Neural progenitor cell (in vitro differentiated cells): ENCODE measurements at regions not wholly inside any gene's neighbourhood (a gene's known extent, or its start where the extent isn't known, plus 50 kb on each side); places are given as distances from the start of the nearest gene placed in this dataset.

ENCODE experiments used
- DNase-seq: peaks from one replicate; pipeline ENCODE4 v3.0.0-alpha.2; 2016; ENCODE audit warnings: low spot score
- H2AFZ ChIP-seq: fragments of 200-600 bp; sonication (generic); replicated peaks from 2 replicates; pipeline ENCODE4 v1.6.1; 2016; ENCODE audit warnings: antibody characterized with exemption
- H3F3A ChIP-seq: fragments of 200-600 bp; sonication (generic); 2 replicates; pipeline ENCODE4 v1.6.1; 2016; ENCODE audit warnings: antibody characterized with exemption, low read depth
- H3K27ac ChIP-seq: fragments of 200-600 bp; sonication (generic); 2 replicates; pipeline ENCODE4 v1.5.1; 2016; ENCODE audit warnings: mild to moderate bottlenecking
- H3K27me3 ChIP-seq: fragments of 200-600 bp; sonication (generic); 2 replicates; pipeline ENCODE4 v1.6.1; 2016; ENCODE audit warnings: mild to moderate bottlenecking, moderate library complexity
- H3K36me3 ChIP-seq: fragments of 200-600 bp; sonication (generic); 2 replicates; pipeline ENCODE4 v1.5.1; 2016
- H3K4me1 ChIP-seq: fragments of 200-600 bp; sonication (generic); 2 replicates; pipeline ENCODE4 v1.6.1; 2016; ENCODE audit warnings: mixed run types
- H3K4me2 ChIP-seq: fragments of 200-600 bp; sonication (generic); 2 replicates; pipeline ENCODE4 v1.6.1; 2016
- H3K4me3 ChIP-seq: fragments of 200-600 bp; sonication (generic); 2 replicates; pipeline ENCODE4 v1.5.1; 2016
- H3K79me2 ChIP-seq: fragments of 200-600 bp; sonication (generic); 2 replicates; pipeline ENCODE4 v1.6.1; 2016; ENCODE audit warnings: low read depth
- H3K9ac ChIP-seq: fragments of 200-600 bp; sonication (generic); 2 replicates; pipeline ENCODE4 v1.6.1; 2016
- H3K9me3 ChIP-seq: fragments of 200-600 bp; sonication (generic); 2 replicates; pipeline ENCODE4 v1.5.1; 2016; ENCODE audit warnings: low read depth
- H4K20me1 ChIP-seq: fragments of 200-600 bp; sonication (generic); 2 replicates; pipeline ENCODE4 v1.6.1; 2016; ENCODE audit warnings: low read depth
- H3K27ac Mint-ChIP-seq: 3 replicates; pipeline ENCODE4 v1.8.0; 2021; ENCODE audit warnings: mixed read lengths
- H3K27me3 Mint-ChIP-seq: 2 replicates; pipeline ENCODE4 v1.8.0; 2022; ENCODE audit warnings: low read depth, mild to moderate bottlenecking, inconsistent platforms, moderate library complexity, mixed read lengths; ENCODE audit not compliant: insufficient read depth
- H3K36me3 Mint-ChIP-seq: 3 replicates; pipeline ENCODE4 v1.8.0; 2021; ENCODE audit warnings: mixed read lengths
- H3K4me1 Mint-ChIP-seq: 3 replicates; pipeline ENCODE4 v1.8.0; 2021; ENCODE audit warnings: mixed read lengths
- H3K4me3 Mint-ChIP-seq: 3 replicates; pipeline ENCODE4 v1.8.0; 2021; ENCODE audit warnings: mild to moderate bottlenecking, moderate library complexity, mixed read lengths
- H3K9me3 Mint-ChIP-seq: 3 replicates; pipeline ENCODE4 v1.8.0; 2020; ENCODE audit warnings: mixed read lengths
- EZH2 ChIP-seq: fragments of 200-600 bp; sonication (generic); IDR thresholded peaks from 2 replicates; pipeline ENCODE4 v1.6.1; 2017; ENCODE audit warnings: antibody characterized with exemption, mild to moderate bottlenecking, moderate library complexity
- EZH2phosphoT487 ChIP-seq: fragments of 200-600 bp; sonication (generic); IDR thresholded peaks from 2 replicates; pipeline ENCODE4 v1.6.1; 2017; ENCODE audit warnings: antibody characterized with exemption
- TF ChIP-seq, protein P1 (sequence below): fragments of 200-600 bp; sonication (generic); IDR thresholded peaks from 2 replicates; pipeline ENCODE4 v1.5.1; 2017; ENCODE audit warnings: antibody characterized with exemption, mild to moderate bottlenecking

DNA sequence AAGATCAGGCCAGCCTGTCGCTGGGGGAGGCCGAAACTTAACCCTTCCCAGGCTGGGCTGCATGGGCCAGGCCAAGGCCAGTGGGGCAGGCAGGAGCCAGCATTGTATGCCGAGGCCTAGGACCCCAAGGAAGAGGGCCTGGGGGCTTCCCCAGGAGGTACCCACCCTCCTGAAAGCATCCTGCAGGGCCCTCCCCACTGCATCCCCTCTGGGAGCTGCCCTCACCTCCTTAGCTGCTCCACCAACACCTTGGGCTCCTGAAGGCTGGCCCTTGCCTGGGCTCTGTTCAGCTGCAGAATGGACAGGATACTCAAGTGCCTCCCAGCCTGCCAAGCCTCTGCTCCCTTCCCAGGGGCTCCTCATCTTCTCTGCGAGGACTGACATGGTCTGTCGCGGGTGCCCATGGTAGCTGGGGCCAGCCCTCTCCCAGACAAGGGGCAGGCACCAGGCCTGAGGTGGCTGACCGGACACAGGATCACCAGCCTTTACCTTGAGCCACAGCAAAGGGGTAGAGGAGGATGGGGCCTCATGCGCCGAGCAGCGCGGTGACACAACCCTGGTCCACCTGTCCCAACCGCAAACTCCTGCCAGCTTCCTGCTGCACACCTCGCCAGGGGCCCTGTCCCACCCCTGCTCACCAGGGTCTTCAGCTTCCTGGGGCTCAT lies 94.2 kb downstream of the MICALL2 start:
- peaks cover 3% of the 10 kb centered on the region for H4K20me1 ChIP-seq

GRCh38 chr7:1365846-1366245 lies 93.4 kb downstream of the MICALL2 start:
- Histone ChIP-seq H2AFZ (no peak overlapping the region), H3F3A (peaks cover 11% of the 10 kb centered on the region), H3K36me3 (no peaks in the 10 kb centered on the region), H3K27ac (no peak overlapping the region), H3K4me2 (no peak overlapping the region), H3K79me2 (no peaks in the 10 kb centered on the region), H3K9me3 (no peaks in the 10 kb centered on the region), H3K9ac (no peak overlapping the region), H4K20me1 (peaks cover 8% of the 10 kb centered on the region), H3K4me1 (peaks cover 9% of the 10 kb centered on the region), H3K27me3 (peaks cover 58% of the 10 kb centered on the region), H3K4me3 (no peak overlapping the region)
- H3K27me3 Mint-ChIP-seq, result peaks cover 34% of the 10 kb centered on the region
- H3K36me3 Mint-ChIP-seq, result no peaks in the 10 kb centered on the region
- DNase-seq, result no peak
- H3K4me1 Mint-ChIP-seq, result peaks cover 18% of the 10 kb centered on the region
- TF ChIP-seq, protein P1, sequence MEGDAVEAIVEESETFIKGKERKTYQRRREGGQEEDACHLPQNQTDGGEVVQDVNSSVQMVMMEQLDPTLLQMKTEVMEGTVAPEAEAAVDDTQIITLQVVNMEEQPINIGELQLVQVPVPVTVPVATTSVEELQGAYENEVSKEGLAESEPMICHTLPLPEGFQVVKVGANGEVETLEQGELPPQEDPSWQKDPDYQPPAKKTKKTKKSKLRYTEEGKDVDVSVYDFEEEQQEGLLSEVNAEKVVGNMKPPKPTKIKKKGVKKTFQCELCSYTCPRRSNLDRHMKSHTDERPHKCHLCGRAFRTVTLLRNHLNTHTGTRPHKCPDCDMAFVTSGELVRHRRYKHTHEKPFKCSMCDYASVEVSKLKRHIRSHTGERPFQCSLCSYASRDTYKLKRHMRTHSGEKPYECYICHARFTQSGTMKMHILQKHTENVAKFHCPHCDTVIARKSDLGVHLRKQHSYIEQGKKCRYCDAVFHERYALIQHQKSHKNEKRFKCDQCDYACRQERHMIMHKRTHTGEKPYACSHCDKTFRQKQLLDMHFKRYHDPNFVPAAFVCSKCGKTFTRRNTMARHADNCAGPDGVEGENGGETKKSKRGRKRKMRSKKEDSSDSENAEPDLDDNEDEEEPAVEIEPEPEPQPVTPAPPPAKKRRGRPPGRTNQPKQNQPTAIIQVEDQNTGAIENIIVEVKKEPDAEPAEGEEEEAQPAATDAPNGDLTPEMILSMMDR, result no peak
- no peak for TF ChIP-seq EZH2phosphoT487
- no peak for TF ChIP-seq EZH2
- no peak overlapping the region for H3K27ac Mint-ChIP-seq
- H3K9me3 Mint-ChIP-seq, result no peaks in the 10 kb centered on the region
- H3K4me3 Mint-ChIP-seq, result no peak overlapping the region

More for the DNA sequence above, 94.2 kb downstream of the MICALL2 start:
- DNase-seq, result no peak
- Histone ChIP-seq H3F3A (peaks cover 5% of the 10 kb centered on the region), H3K9ac (no peak overlapping the region), H3K4me3 (no peak overlapping the region), H3K79me2 (no peaks in the 10 kb centered on the region), H3K9me3 (no peaks in the 10 kb centered on the region), H3K4me1 (peaks cover 9% of the 10 kb centered on the region), H3K27me3 (peaks cover 50% of the 10 kb centered on the region), H3K4me2 (no peak overlapping the region), H2AFZ (no peak overlapping the region), H3K27ac (no peak overlapping the region), H3K36me3 (no peaks in the 10 kb centered on the region)
- no peak overlapping the region for H3K4me3 Mint-ChIP-seq
- no peak overlapping the region for H3K27ac Mint-ChIP-seq
- peaks cover 30% of the 10 kb centered on the region for H3K27me3 Mint-ChIP-seq
- H3K9me3 Mint-ChIP-seq, result no peaks in the 10 kb centered on the region
- H3K4me1 Mint-ChIP-seq, result peaks cover 15% of the 10 kb centered on the region
- no peak for TF ChIP-seq EZH2
- TF ChIP-seq EZH2phosphoT487, result no peak
- TF ChIP-seq, protein P1, result no peak
- H3K36me3 Mint-ChIP-seq, result no peaks in the 10 kb centered on the region

GRCh38 chr7:1366801-1367405 lies 92.4 kb downstream of the MICALL2 start:
- H3K27me3 Mint-ChIP-seq, result peaks cover 35% of the 10 kb centered on the region
- peak overlapping the region; percentile 34 for H3K27ac Mint-ChIP-seq
- H4K20me1 ChIP-seq, result peaks cover 9% of the 10 kb centered on the region
- H3K9ac ChIP-seq, result no peak overlapping the region
- H3K4me2 ChIP-seq, result no peak overlapping the region
- TF ChIP-seq, protein P1, result no peak
- H3K4me1 ChIP-seq, result peaks cover 9% of the 10 kb centered on the region
- peaks cover 69% of the 10 kb centered on the region for H3K27me3 ChIP-seq
- no peak overlapping the region for H3K4me3 Mint-ChIP-seq
- no peaks in the 10 kb centered on the region for H3K36me3 Mint-ChIP-seq
- H3K9me3 ChIP-seq, result no peaks in the 10 kb centered on the region
- H3K36me3 ChIP-seq, result no peaks in the 10 kb centered on the region
- H3F3A ChIP-seq, result peaks cover 11% of the 10 kb centered on the region
- no peak overlapping the region for H3K4me3 ChIP-seq
- H2AFZ ChIP-seq, result no peak overlapping the region
- H3K4me1 Mint-ChIP-seq, result peaks cover 14% of the 10 kb centered on the region
- DNase-seq, result no peak
- no peaks in the 10 kb centered on the region for H3K9me3 Mint-ChIP-seq
- no peaks in the 10 kb centered on the region for H3K79me2 ChIP-seq
- H3K27ac ChIP-seq, result no peak overlapping the region
